HL-60 (cell line): ENCODE measurements at regions not wholly inside any gene's neighbourhood (a gene's known extent, or its start where the extent isn't known, plus 50 kb on each side); places are given as distances from the start of the nearest gene placed in this dataset.

Experiments used
- POLR2AphosphoS5 ChIP-seq: IDR thresholded peaks from 2 replicates; pipeline ENCODE4 v1.6.1; 2012; ENCODE audit warnings: low read depth
- SPI1 ChIP-seq: IDR thresholded peaks from 2 replicates; pipeline ENCODE4 v1.6.1; 2012; ENCODE audit warnings: low read depth, mild to moderate bottlenecking, borderline replicate concordance
- TF ChIP-seq, protein P1 (sequence below): IDR thresholded peaks from one replicate; pipeline ENCODE4 v1.5.1; 2011; ENCODE audit warnings: low read length, control low read depth, inconsistent platforms; ENCODE audit not compliant: insufficient read depth
- TF ChIP-seq, protein P2 (sequence below): IDR thresholded peaks from 2 replicates; pipeline ENCODE4 v1.6.1; 2012; ENCODE audit warnings: low read depth; ENCODE audit not compliant: insufficient replicate concordance

DNA sequence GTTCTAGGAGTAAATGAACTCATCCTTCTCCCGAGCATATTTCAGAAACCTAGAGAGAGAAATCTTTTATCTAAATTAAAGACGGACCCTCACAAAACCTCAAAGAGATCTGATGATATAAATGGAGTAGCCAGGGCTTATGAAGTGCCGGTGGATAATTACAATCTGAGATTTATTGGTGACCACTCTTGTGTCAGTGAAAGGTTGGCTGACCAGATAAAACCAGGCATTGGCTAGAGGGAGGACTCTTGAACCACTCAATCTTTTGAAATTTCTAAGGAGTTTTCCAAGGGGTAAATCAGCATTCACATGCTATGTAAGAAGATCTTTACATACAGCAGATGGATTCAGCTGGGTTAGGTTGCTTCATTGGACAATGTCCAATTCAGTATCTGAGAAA, 227.3 kb upstream of the MMADHC start:
- TF ChIP-seq, protein P1, sequence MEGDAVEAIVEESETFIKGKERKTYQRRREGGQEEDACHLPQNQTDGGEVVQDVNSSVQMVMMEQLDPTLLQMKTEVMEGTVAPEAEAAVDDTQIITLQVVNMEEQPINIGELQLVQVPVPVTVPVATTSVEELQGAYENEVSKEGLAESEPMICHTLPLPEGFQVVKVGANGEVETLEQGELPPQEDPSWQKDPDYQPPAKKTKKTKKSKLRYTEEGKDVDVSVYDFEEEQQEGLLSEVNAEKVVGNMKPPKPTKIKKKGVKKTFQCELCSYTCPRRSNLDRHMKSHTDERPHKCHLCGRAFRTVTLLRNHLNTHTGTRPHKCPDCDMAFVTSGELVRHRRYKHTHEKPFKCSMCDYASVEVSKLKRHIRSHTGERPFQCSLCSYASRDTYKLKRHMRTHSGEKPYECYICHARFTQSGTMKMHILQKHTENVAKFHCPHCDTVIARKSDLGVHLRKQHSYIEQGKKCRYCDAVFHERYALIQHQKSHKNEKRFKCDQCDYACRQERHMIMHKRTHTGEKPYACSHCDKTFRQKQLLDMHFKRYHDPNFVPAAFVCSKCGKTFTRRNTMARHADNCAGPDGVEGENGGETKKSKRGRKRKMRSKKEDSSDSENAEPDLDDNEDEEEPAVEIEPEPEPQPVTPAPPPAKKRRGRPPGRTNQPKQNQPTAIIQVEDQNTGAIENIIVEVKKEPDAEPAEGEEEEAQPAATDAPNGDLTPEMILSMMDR, result no peak
- TF ChIP-seq SPI1, result no peak
- TF ChIP-seq POLR2AphosphoS5, result no peak
- TF ChIP-seq, protein P2, sequence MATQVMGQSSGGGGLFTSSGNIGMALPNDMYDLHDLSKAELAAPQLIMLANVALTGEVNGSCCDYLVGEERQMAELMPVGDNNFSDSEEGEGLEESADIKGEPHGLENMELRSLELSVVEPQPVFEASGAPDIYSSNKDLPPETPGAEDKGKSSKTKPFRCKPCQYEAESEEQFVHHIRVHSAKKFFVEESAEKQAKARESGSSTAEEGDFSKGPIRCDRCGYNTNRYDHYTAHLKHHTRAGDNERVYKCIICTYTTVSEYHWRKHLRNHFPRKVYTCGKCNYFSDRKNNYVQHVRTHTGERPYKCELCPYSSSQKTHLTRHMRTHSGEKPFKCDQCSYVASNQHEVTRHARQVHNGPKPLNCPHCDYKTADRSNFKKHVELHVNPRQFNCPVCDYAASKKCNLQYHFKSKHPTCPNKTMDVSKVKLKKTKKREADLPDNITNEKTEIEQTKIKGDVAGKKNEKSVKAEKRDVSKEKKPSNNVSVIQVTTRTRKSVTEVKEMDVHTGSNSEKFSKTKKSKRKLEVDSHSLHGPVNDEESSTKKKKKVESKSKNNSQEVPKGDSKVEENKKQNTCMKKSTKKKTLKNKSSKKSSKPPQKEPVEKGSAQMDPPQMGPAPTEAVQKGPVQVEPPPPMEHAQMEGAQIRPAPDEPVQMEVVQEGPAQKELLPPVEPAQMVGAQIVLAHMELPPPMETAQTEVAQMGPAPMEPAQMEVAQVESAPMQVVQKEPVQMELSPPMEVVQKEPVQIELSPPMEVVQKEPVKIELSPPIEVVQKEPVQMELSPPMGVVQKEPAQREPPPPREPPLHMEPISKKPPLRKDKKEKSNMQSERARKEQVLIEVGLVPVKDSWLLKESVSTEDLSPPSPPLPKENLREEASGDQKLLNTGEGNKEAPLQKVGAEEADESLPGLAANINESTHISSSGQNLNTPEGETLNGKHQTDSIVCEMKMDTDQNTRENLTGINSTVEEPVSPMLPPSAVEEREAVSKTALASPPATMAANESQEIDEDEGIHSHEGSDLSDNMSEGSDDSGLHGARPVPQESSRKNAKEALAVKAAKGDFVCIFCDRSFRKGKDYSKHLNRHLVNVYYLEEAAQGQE, result no peak
